GM21367 (cell line): ENCODE measurements at regions not wholly inside any gene's neighbourhood (a gene's known extent, or its start where the extent isn't known, plus 50 kb on each side); places are given as distances from the start of the nearest gene placed in this dataset.

Experiments used
- ATAC-seq: cut with Tn5 transposase; IDR thresholded peaks from one replicate; pipeline ENCODE4 v1.9.1; 2021; ENCODE audit not compliant: unreplicated experiment

DNA sequence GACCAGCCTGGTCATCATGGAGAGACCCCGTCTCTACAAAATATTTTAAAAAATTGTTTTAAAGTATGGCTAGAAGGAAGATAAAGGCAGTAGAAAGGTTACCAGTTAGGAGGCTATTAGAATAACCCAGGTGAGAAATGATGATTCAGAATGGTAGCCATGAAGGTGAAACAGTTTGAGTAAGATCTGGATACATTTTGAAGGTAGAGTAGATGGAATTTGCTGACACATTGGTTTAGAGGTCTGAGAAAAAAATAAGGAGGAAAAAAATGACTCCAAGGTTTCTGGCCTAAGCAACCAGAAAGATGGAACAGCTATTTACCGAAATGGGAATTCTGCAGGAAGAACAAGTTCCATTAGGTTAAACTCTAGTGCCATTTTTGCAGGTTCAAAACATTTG, 167.9 kb upstream of the TAB2 start:
- ATAC-seq: no peak

DNA sequence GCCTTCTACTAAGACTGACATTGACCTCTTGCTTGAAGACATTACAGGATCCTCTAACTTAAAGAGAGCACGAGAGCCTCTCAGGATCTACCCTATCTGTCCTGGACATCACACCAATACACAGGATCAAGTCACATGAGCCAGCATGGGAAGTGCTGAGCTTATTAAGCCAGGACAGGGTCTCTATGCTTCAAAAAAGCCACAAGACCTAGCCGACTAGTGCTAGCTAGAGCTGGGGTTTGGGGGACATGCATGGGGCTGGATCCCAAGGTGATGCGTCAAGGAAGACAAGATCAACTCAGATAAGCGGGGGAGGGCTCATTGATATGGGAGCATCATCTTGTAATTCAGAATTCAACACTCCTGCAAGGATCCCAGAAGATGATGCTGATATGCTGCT, 167.2 kb upstream of the TAB2 start:
- ATAC-seq: no peak

DNA sequence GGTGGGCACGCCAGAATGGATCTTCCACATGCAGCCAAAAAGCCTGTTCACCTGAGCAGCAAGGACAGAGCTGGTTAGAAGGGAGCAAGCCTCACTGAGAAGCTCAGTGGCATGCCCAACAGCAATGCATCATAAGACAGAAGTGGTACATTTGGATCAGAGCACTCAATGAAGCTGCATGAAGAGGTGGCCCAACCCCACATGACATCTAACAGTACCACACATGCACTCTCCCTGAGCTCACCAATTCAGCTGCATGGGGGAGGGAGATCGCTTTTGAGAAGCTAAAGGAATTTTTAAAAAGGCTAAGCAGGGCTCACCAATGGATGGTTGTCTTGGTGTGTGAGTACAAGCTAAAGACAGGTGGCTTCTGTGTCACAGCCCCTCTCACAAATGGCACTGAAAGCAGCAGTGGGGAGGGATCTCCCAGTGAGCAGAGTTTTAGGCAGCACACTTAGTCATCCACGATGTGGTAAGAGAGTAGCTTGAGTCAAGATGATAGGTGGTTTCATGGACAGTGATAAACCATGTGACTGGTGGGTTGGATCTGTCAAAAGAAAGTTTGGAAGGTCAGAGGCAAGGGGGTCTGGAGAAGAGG, 166.6 kb upstream of the TAB2 start:
- no peak for ATAC-seq

DNA sequence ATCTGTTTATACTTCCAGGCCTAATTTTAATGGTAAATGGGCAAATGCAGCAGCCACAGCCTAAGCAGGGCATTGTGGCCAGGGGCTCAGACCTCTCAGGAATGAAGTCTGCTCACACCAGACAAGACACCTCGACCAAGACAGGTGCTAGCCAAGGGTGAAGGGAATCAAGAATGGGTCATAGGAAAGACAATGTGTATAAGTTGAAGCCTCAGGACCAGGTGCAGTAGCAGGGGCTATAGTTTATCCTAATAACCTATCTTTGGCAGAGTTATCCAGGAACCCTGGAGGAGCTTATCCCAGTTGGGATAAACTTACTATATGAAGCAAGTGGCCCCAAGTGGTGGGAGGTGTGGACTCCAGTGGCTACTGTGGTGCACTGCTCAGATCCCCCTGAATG, 165.0 kb upstream of the TAB2 start:
- ATAC-seq: no peak

DNA sequence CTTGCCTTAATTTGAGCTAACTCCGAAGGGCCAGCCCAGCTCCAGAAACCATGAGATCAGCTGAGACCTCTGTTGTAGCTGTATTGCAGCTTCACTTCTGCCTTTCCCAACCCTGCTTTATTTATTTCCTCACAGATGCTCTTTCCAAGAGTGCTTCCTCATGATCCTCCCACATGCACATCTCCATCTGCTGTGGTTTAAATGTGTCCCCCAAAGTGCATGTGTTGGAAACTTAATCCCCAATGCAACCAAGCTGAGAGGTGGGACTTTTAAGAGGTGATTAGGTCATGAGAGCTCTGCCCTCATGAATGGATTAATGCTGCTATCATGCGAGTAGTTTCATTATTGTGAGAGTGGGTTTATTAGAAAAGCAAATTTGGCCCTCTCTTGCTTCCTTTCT, 164.4 kb upstream of the TAB2 start:
- ATAC-seq: no peak

DNA sequence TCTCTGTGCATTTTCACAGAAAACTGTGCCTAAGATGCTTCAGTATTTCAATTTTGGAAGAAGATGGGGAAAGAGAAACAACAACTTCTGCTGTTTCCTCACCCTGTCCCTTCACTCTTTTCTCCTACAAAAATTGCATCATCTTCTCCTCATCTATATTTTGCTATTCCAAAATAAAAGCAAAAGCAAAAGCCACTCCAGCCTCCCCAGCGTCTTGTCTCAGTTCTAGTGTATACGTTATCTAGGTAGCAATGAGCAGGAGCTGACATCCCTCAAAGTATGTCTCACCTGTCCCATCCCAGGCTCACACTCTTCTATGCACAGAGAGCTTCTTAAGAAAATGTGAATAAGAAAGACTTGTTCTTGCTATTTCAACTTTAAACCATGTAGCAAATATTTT, 163.8 kb upstream of the TAB2 start:
- no peak for ATAC-seq

DNA sequence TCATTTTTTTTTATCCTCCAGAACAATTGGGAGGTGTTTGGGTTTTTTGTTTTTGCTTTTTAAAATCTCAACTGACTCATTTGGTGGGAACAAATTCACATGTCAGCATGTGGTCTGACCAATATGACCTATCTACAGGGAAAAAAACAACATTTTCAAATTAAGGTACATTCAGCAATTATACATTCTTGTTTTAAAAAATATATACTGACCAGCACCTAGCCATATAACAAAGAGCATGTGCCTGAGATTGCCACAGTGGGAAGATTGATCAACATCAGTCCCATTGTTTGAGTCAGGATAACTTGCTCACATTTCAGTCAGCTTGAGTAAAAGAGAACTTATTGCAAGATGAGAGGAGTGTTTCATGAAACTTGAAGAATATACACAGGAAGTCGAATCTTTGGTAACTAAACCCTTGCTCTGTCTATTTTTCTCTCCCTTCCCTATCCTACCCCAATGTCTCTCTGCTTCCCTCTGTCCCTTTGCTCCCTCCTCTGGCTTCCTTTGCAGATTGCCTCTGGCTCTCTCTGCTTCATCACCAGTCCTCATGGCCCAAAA, 163.2 kb upstream of the TAB2 start:
- ATAC-seq: no peak

DNA sequence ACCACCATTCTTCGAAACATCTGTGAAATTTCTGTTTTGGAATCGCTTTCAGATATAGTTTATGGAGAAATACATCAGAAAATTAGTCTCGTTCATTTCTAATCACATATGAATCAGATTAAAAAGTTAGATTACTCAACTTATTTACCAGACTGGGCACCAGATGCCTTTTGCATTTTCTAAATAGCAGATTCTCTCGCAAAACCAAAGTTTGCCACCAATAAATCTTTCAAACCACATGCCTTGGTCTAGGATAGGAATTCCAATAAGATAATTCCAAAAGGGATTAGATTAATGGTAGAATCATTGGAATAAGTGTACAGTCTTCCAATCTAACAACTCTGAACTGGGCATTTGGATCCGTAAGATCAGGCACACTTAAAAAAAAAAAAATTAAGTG, 160.4 kb upstream of the TAB2 start:
- no peak for ATAC-seq

DNA sequence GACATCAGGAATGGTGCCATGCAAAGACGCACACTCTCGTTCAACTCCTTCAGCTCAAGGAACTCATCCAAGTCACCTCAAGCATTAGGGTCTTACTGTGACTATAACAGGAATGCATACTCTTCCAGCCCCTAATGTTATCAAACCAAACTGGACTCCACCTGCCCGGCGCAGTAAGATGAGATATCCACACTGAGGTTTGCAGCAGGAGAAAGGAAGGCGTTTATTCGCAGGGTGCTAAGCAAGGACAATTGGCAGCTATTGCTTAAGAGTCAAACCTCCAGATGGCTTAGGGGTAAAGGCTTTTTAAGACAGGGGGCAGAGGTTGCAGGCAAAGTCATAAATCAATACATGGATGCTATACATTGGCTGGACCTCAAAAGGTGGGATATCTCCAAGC, 159.4 kb upstream of the TAB2 start:
- ATAC-seq: no peak

DNA sequence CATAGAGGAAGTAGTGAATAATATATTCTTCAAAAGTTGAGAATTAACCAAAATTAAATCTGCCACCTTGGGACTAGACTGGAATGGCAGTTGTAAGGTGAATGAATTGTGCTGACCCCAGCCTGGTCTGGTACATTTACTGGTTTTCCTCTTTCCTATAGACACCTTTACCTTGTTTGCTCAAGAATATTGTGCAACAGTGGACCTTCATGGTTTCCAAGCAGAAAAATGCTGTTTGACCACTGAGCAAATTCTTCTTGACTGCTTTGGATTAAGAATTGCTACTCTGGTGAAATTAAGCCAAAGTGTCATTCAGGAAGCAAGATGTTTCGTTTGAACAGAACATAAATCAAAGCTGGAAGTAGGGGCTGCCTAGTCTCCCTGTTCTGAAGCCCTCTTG, 156.6 kb upstream of the TAB2 start:
- ATAC-seq: no peak

DNA sequence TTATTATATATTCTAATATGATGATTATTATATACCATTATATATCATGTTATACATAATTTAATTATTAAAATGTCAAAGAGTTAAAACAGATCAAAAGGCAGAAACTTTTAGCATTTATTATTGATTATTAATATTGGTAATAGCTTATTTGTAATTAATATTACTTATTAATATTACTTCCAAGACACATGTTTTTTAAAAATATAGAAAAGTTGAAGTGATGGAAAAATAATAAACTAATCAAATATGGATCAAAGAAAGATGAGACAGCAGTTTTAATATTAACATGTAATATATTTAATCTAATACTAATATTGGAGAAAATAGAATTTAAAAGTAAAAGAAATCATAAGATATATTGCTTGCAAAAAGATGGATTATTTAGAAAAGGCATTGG, 154.6 kb upstream of the TAB2 start:
- ATAC-seq: no peak

DNA sequence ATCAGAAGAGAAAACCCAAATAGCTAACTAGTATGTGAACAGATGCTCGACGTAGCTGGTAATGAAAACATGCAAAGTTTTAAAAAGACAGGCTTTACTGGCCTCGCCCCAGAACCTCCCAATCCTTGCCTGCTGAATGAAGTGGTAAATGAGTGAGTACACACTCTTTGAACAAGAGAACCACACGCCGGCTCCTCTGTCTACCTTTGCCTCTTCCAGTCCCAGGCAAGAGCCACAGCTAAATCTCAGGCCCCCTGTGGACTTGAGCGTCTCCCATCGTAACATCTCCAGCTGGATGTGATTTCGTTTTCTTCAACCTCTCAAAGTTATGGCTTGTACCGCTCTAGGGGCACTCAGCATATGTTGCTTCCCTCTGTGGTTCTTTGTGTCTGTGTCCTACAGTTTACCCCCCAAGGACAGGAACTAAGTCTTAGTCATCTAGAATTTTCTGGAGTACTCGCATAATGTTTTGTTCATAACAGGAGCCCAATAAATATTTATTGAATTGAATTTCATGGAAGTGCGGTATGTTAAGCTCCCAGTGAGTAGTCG, 153.2 kb upstream of the TAB2 start:
- ATAC-seq: no peak

DNA sequence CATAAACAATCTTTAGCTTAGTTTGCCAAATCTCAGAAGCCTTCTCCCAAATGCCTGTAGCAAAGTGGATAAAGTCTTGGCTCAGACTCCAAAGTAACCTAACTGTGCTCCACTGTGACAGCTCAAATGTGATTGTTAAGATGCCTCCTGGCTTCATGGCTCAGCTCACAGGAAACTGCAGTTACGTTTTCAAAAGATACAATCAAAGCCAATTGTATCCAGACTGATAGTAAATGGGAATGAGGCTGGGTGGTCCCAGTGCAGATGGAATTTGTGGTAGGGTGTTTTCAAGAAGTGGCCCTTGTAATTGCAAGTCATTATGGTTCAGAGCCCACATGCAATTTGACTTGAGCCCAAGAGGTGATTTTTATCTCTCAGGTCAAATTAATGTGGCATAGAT, 151.2 kb upstream of the TAB2 start:
- no peak for ATAC-seq

DNA sequence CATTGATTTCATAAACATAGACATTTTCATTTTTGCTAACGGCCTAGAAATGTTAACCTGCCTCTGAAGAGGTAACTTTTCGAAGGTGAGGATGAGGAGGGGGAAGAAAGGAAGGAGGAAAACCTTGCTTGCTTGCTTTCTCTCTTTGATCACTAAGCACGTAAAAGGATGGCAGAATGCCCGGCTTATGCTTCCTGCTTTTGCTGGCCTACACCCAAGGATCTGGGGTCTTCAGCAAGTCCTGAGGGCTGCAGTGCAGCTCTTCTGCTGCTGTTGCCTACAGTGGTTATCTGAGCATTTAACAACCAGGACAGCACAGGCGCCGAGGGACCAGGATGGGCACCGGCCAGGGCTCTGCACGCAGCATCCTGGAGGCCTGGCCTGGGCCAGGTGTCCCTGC, 150.8 kb upstream of the TAB2 start:
- ATAC-seq: no peak

DNA sequence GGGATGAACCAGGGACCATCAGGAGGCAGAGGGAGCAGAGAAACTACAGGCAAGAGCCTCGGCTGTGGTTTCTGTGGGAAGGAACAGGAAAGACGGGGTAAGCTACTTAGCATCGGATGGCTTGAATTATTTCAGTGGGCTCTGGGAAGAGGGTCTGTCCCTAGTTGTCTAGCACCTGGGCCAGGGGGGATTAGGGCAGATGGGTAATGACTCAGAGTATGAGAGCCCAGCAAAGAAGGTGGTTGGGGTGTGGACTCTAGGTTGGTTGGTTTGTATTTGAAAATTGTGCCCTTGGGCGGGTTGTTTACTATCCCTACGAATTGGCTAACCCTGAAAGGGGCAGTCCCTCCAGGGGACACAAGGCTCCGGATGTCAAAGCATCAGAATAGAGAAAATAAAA, 148.5 kb upstream of the TAB2 start:
- no peak for ATAC-seq

DNA sequence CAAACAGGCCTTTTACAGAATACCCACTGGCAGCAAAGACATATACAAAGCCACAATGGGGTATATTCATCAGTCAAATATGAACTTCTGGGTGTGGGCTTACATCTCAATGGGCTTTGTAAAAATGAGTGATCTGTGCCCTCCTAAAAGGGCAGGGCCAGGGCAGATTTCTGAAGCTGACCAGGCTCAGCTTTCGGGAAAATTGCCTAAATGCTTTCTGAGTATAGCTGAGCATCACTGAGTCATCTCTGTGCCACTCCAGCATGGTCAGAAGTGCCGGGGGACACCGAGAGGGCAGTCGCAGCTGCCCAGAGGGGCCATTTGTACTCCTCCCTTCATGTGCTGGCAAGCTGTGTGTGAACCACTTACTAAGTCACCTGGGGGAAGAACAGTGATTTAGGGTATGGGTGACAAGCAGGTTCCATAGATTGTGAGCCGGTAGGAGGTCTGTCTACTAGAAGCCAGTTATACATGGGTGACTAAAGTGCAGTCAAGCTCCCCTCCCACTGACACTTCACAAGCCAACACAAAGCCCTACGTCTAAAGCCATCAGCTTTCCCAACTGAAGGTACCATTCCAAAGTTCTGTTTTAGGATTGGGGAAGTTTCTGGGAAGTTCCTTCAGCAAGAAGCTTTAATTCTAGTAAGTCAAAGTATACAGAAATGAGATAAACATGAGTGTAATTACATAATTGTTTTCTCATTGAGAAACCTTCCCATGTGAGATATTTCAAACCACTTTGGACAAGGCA, 147.6 kb upstream of the TAB2 start:
- ATAC-seq: no peak

DNA sequence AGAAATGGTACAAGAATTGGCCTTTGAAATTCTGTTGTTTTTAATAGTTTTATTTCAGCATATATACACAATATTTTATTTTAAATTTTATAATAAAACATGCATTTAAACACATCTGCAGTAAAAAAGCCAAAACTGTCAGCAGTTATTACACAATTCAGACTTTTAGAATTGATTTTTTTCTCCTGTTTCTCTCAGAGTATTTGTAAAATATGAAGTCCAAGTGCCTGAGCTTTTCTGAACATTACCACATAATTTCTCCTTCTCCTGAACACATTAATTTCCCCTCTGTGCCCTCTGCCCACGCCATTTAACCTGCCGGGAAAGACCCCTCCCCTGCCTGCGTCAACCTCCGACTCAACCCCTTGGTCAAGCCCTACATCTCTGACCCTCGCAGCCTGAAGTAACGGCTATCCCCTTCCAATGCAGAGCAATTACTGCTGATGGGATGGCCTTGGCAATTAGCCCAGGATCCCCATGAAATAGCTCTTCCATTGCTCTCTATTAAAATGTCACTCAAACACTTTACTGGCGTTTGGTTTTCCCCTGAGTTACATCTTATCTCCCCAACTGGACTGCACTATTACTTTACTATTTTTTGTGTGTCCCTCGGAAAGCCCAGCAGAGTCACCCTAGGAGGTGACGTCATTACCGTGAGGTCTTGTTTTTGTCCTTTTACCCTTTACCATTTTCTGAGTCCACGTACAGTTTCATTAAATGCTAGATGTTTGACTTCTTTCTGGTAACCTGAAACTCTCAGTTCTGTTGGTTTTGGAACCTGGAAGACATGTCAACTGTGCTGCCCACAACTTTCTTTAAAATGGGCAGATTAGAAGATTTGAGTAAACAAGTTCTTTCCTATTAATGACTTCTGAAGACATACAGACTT, 146.7 kb upstream of the TAB2 start:
- ATAC-seq: no peak

DNA sequence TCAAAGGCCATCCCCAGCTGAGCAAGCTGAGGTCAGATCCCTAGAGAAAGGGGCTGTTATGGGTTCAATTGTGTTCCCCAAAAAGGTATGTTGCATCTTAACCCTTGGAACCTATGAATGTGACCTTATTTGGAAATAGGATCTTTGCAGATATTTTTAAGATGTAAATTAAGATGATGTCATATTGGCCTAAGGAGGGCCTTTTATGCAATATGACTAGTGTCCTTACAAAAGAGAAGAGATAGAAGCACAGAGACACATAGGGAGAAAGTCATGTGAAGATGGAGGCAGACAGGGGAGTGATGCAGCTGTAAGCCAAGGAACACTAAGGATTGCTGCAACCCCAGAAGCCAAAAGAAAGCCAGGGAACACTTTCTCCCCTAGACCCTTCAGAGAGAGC, 144.3 kb upstream of the TAB2 start:
- no peak for ATAC-seq

DNA sequence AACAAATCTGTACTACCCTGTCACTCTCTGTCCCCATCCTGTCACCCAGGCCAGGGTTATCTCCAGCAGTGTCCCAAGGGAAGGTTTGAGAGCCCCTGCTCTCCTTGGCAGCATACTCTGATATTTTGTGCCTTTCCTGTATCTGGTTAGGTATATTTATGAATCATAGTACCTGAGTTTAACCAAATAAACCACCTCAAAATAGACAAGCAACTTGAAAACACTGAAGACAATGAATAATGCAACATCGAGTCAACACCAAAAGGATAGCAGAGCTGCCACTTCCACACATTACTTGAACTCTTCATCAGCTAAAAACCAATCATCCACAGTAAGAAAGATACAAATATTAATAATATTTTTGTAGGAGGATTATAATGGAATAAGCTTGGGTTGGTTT, 142.6 kb upstream of the TAB2 start:
- ATAC-seq: no peak

DNA sequence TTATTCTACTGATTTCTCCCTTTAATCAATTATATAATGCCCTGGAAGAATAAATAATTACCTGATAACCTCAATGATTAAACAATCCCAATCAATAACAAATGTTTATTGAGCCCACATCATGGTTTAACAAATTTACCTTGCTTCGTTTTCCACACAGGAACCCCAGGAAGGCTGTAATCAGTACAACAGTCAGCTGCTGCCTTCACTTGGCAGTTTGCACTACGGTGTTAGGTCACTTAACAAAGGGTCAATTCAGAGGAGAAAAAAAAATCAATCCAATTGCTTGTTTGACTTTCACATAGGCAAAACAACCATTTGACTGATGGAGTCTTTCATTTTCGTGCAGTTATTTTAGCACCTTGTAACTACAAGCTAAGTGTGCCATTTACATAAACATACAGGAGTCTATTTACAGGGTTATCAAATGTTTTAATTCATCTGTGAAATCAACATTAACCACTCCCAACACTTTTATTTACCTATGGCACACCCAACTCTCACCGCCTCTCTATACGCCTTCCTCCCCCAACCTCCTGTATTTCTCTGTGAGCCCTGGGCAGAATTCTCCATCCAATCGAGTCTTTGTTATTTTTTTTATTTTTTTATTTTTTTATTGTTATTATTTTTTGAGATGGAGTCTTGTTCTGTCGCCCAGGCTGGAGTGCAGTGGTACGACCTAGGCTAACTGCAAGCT, 140.4 kb upstream of the TAB2 start:
- ATAC-seq: no peak

DNA sequence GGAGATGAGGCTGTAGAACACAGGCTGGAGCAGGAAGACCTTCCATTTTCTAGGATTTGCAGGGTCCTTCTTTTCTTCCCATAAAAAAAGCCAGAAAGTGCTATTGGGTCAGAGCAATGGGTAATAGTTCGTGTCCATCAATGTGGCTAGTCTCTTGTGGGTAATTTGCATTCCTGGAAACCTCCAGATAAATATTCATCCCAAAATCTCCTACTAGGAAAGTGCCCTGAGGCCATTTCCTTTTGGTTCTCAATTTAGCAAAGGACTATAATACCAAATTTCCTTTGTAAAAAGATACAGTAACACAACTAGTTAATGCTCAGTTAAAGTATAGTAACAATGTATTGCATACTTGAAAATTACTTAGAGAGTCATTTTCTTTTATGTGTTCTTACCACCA, 138.1 kb upstream of the TAB2 start:
- ATAC-seq: no peak
